ENCODE measurements at regions not wholly inside any gene's neighbourhood (a gene's known extent, or its start where the extent isn't known, plus 50 kb on each side); places are given as distances from the start of the nearest gene placed in this dataset.

DNA sequence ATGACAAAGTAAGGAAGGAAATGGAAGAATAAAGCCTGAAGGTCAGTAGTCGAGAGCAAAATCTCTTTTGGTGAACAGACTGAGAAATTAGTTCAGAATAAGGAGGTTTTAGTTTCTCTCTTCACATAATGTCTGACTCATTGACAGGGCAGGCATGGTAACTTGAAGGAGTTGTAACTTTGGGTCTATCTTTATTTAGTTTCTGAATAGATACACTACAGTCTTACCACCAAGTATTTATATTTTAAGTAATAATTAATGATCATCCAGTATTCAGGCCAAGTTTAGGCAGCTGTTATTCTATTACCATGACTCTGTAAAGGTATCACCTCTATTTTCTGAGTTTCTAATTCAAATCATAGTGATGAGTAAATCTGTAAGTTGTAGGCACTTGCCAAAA is 219.9 kb downstream of the SPRY2 start:
- Histone ChIP-seq H3K36me3 (ENCODE audit: control insufficient read depth, insufficient read depth, low read length) (no peaks in the 10 kb centered on the region), H3K27me3 (ENCODE audit: control insufficient read depth, insufficient read depth, low read length) (no peaks in the 10 kb centered on the region), H3K4me3 (ENCODE audit: low read depth, low read length) (no peak overlapping the region)
- no peak for DNase-seq (ENCODE audit: low read depth)
- TF ChIP-seq, protein P1, sequence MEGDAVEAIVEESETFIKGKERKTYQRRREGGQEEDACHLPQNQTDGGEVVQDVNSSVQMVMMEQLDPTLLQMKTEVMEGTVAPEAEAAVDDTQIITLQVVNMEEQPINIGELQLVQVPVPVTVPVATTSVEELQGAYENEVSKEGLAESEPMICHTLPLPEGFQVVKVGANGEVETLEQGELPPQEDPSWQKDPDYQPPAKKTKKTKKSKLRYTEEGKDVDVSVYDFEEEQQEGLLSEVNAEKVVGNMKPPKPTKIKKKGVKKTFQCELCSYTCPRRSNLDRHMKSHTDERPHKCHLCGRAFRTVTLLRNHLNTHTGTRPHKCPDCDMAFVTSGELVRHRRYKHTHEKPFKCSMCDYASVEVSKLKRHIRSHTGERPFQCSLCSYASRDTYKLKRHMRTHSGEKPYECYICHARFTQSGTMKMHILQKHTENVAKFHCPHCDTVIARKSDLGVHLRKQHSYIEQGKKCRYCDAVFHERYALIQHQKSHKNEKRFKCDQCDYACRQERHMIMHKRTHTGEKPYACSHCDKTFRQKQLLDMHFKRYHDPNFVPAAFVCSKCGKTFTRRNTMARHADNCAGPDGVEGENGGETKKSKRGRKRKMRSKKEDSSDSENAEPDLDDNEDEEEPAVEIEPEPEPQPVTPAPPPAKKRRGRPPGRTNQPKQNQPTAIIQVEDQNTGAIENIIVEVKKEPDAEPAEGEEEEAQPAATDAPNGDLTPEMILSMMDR (IDR thresholded peaks at IDR 0.05; ENCODE audit: insufficient read depth, low read length, poor library complexity, severe bottlenecking): no peak

GRCh38 chr13:80118506-80118905 is 222.4 kb downstream of the SPRY2 start:
- TF ChIP-seq, protein P1 (IDR thresholded peaks at IDR 0.05; ENCODE audit: insufficient read depth, low read length, poor library complexity, severe bottlenecking): no peak
- Histone ChIP-seq H3K27me3 (ENCODE audit: control insufficient read depth, insufficient read depth, low read length) (no peaks in the 10 kb centered on the region), H3K36me3 (ENCODE audit: control insufficient read depth, insufficient read depth, low read length) (no peaks in the 10 kb centered on the region), H3K4me3 (ENCODE audit: low read depth, low read length) (no peak overlapping the region)
- no peak for DNase-seq (ENCODE audit: low read depth)

DNA sequence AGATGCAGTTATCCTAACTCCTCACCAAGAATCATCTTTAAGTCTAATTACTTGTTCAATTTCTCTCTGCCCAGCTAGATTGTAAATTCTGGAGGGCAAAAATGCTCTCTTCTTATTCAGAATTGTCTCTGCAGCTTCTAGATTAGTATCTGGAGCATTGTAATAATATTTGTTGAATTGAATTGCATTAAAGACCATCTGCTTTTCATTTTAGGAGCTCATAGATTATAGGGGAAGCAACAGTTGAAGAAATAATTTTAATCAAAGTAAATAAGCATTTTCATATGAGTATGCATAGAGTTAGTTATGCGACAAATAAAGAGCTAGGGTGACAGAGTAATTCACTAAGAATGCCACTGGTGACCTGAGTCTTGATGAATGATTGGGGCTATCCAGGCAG is 222.8 kb downstream of the SPRY2 start:
- Histone ChIP-seq H3K27me3 (ENCODE audit: control insufficient read depth, insufficient read depth, low read length) (no peaks in the 10 kb centered on the region), H3K4me3 (ENCODE audit: low read depth, low read length) (no peak overlapping the region), H3K36me3 (ENCODE audit: control insufficient read depth, insufficient read depth, low read length) (no peaks in the 10 kb centered on the region)
- TF ChIP-seq, protein P1 (IDR thresholded peaks at IDR 0.05; ENCODE audit: insufficient read depth, low read length, poor library complexity, severe bottlenecking): no peak
- DNase-seq (ENCODE audit: low read depth): no peak

- DNase-seq (ENCODE audit: low read depth): no peak
- H3K4me3 ChIP-seq (ENCODE audit: low read depth, low read length): no peak overlapping the region
- TF ChIP-seq, protein P1 (IDR thresholded peaks at IDR 0.05; ENCODE audit: insufficient read depth, low read length, poor library complexity, severe bottlenecking): no peak
- H3K27me3 ChIP-seq (ENCODE audit: control insufficient read depth, insufficient read depth, low read length): no peaks in the 10 kb centered on the region
- H3K36me3 ChIP-seq (ENCODE audit: control insufficient read depth, insufficient read depth, low read length): no peaks in the 10 kb centered on the region
Observed at GRCh38 chr13:80117515-80117914, 223.4 kb downstream of the SPRY2 start.

DNA sequence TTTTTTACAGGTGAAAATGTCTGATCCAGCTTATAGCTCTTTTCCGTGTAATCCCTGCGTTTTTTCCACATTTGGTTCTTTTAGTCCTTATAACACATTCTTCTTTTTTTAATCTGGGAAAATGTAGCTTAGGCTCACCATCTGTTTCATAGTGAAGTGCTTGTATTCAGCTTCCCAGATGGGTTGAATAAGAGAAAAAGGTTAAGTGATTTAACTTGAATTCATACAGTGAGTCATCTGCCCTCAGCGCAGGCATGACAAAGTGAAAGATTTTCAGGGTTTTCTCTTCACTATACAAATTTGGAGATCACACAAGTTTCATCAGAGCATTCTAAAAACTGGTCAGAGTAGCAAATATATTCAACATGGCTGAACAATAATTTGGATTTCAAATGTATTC is 224.8 kb downstream of the SPRY2 start:
- TF ChIP-seq, protein P1 (IDR thresholded peaks at IDR 0.05; ENCODE audit: insufficient read depth, low read length, poor library complexity, severe bottlenecking): no peak
- no peak for DNase-seq (ENCODE audit: low read depth)
- Histone ChIP-seq H3K36me3 (ENCODE audit: control insufficient read depth, insufficient read depth, low read length) (no peaks in the 10 kb centered on the region), H3K27me3 (ENCODE audit: control insufficient read depth, insufficient read depth, low read length) (no peaks in the 10 kb centered on the region), H3K4me3 (ENCODE audit: low read depth, low read length) (no peak overlapping the region)

- no peaks in the 10 kb centered on the region for H3K36me3 ChIP-seq (ENCODE audit: control insufficient read depth, insufficient read depth, low read length)
- H3K27me3 ChIP-seq (ENCODE audit: control insufficient read depth, insufficient read depth, low read length): no peaks in the 10 kb centered on the region
- TF ChIP-seq, protein P1 (IDR thresholded peaks at IDR 0.05; ENCODE audit: insufficient read depth, low read length, poor library complexity, severe bottlenecking): no peak
- no peak overlapping the region for H3K4me3 ChIP-seq (ENCODE audit: low read depth, low read length)
- DNase-seq (ENCODE audit: low read depth): no peak
Observed at GRCh38 chr13:80115616-80116015, 225.3 kb downstream of the SPRY2 start.
